Hepatocyte (in vitro differentiated cells): ENCODE measurements at regions not wholly inside any gene's neighbourhood (a gene's known extent, or its start where the extent isn't known, plus 50 kb on each side); places are given as distances from the start of the nearest gene placed in this dataset.

Experiments used
- CTCF ChIP-seq: fragments of 200-600 bp; sonication (generic); IDR thresholded peaks from 2 replicates; pipeline ENCODE4 v1.5.1; 2016; ENCODE audit warnings: antibody characterized with exemption, mild to moderate bottlenecking; ENCODE audit not compliant: poor library complexity
- EZH2 ChIP-seq: fragments of 200-600 bp; sonication (generic); IDR thresholded peaks from 2 replicates; pipeline ENCODE4 v1.6.1; 2016; ENCODE audit warnings: antibody characterized with exemption, mild to moderate bottlenecking, borderline replicate concordance

GRCh38 chr1:55673416-55673815 is 458.3 kb upstream of the USP24 start:
- TF ChIP-seq CTCF (no peak), EZH2 (no peak)
